Inferior parietal cortex (tissue), 1 donor: ENCODE measurements at regions not wholly inside any gene's neighbourhood (a gene's known extent, or its start where the extent isn't known, plus 50 kb on each side); places are given as distances from the start of the nearest gene placed in this dataset.
"Not testable (repeated sequence)": the region's sequence is repeated elsewhere in the genome, so short reads cannot be mapped to it uniquely, and the experiment has no call there.

ENCODE experiments used
- DNase-seq: peaks from one replicate; pipeline ENCODE4 v3.0.0-alpha.2; 2016; ENCODE audit errors: extremely low spot score

GRCh38 chr5:122515210-122515609, 203.2 kb downstream of the SNCAIP start:
- not testable (repeated sequence) for DNase-seq

GRCh38 chr5:122515709-122516431, 203.8 kb downstream of the SNCAIP start:
- peak; percentile 27 for DNase-seq

- DNase-seq: no peak
Observed at GRCh38 chr5:122516432-122516743, 204.4 kb downstream of the SNCAIP start.

GRCh38 chr5:122517091-122517490, 205.1 kb downstream of the SNCAIP start:
- DNase-seq: no peak

GRCh38 chr5:122523776-122524175, 211.7 kb downstream of the SNCAIP start:
- DNase-seq: no peak

- DNase-seq: no peak
Observed at GRCh38 chr5:122527547-122527946, 215.5 kb downstream of the SNCAIP start.

- DNase-seq: no peak
Observed at GRCh38 chr5:122532035-122532434, 220.0 kb downstream of the SNCAIP start.

- DNase-seq: no peak
Observed at GRCh38 chr5:122533825-122534224, 221.8 kb downstream of the SNCAIP start.

GRCh38 chr5:122534829-122535228, 222.8 kb downstream of the SNCAIP start:
- DNase-seq: no peak

- DNase-seq: no peak
Observed at GRCh38 chr5:122541388-122541787, 229.4 kb downstream of the SNCAIP start.

- no peak for DNase-seq
Observed at GRCh38 chr5:122545986-122546385, 228.9 kb upstream of the SNX2 start.

GRCh38 chr5:122547219-122547618, 227.7 kb upstream of the SNX2 start:
- DNase-seq: no peak

GRCh38 chr5:122547669-122548068, 227.2 kb upstream of the SNX2 start:
- no peak for DNase-seq

- DNase-seq: no peak
Observed at GRCh38 chr5:122559676-122560075, 215.2 kb upstream of the SNX2 start.

- no peak for DNase-seq
Observed at GRCh38 chr5:122561209-122561608, 213.7 kb upstream of the SNX2 start.

GRCh38 chr5:122565331-122565730, 209.5 kb upstream of the SNX2 start:
- DNase-seq: no peak

GRCh38 chr5:122576256-122577016, 198.4 kb upstream of the SNX2 start:
- no peak for DNase-seq

GRCh38 chr5:122581629-122582028, 193.3 kb upstream of the SNX2 start:
- no peak for DNase-seq

- DNase-seq: no peak
Observed at GRCh38 chr5:122584411-122585300, 190.2 kb upstream of the SNX2 start.

- no peak for DNase-seq
Observed at GRCh38 chr5:122585371-122585770, 189.5 kb upstream of the SNX2 start.

GRCh38 chr5:122586351-122586750, 188.5 kb upstream of the SNX2 start:
- DNase-seq: no peak

- DNase-seq: no peak
Observed at GRCh38 chr5:122591828-122592227, 183.1 kb upstream of the SNX2 start.
